H1 (cell line): ENCODE measurements at regions not wholly inside any gene's neighbourhood (a gene's known extent, or its start where the extent isn't known, plus 50 kb on each side); places are given as distances from the start of the nearest gene placed in this dataset.
"Not testable (repeated sequence)": the region's sequence is repeated elsewhere in the genome, so short reads cannot be mapped to it uniquely, and the experiment has no call there.

Source experiments
- CTCF ChIP-seq, 3 experiments: IDR thresholded peaks; 1 replicate in 2 of 3; 2 replicates in 1 of 3; pipeline versions ENCODE4 v1.5.1 to v1.6.1; 2011; ENCODE audit warnings: low read length in 3 of 3, mild to moderate bottlenecking in 3 of 3, inconsistent platforms in 2 of 3, low read depth in 1 of 3, moderate library complexity in 1 of 3; ENCODE audit not compliant: insufficient read depth in 1 of 3; ENCODE audit errors: control extremely low read depth in 1 of 3
- POLR2A ChIP-seq, 2 experiments: IDR thresholded peaks; 1 replicate in 1 of 2; 2 replicates in 1 of 2; pipeline ENCODE4 v1.6.1; 2011; ENCODE audit warnings: low read depth in 2 of 2, low read length in 2 of 2, mild to moderate bottlenecking in 2 of 2; ENCODE audit errors: control extremely low read depth in 1 of 2
- SP1 ChIP-seq: IDR thresholded peaks from 2 replicates; pipeline ENCODE4 v1.6.1; 2011; ENCODE audit warnings: low read depth, low read length
- TF ChIP-seq, protein P1 (sequence below): IDR thresholded peaks from 2 replicates; pipeline ENCODE4 v1.6.1; 2012; ENCODE audit warnings: low read length, inconsistent platforms

DNA sequence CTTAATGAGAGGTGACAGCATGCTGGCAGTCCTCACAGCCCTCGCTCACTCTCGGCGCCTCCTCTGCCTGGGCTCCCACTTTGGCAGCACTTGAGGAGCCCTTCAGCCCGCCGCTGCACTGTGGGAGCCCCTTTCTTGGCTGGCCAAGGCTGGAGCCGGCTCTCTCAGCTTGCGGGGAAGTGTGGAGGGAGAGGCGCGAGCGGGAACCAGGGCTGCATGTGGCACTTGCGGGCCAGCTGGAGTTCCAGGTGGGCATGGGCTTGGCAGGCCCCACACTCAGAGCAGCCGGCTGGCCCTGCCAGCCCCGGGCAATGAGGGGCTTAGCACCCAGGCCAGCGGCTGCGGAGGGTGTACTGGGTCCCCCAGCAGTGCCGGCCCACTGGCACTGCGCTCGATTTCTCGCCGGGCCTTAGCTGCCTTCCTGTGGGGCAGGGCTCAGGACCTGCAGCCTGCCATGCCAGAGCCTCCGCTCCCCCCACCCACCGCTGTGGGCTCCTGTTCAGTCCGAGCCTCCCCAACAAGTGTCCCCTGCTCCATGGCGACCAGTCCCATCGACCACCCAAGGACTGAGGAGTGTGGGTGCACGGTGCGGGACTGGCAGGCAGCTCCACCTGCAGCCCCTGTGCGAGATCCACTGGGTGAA, 279.7 kb upstream of the CBLB start:
- TF ChIP-seq POLR2A (IDR thresholded peaks at IDR 0.05; ENCODE audit: control extremely low read depth in 1 of 2, low read depth in 2 of 2, low read length in 2 of 2); SP1; CTCF (IDR thresholded peaks at IDR 0.05; ENCODE audit: control extremely low read depth in 1 of 3, insufficient read depth in 1 of 3, low read depth in 1 of 3, low read length in 3 of 3): not testable (repeated sequence)
- TF ChIP-seq, protein P1, sequence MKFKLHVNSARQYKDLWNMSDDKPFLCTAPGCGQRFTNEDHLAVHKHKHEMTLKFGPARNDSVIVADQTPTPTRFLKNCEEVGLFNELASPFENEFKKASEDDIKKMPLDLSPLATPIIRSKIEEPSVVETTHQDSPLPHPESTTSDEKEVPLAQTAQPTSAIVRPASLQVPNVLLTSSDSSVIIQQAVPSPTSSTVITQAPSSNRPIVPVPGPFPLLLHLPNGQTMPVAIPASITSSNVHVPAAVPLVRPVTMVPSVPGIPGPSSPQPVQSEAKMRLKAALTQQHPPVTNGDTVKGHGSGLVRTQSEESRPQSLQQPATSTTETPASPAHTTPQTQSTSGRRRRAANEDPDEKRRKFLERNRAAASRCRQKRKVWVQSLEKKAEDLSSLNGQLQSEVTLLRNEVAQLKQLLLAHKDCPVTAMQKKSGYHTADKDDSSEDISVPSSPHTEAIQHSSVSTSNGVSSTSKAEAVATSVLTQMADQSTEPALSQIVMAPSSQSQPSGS, result not testable (repeated sequence)
